ENCODE measurements at regions not wholly inside any gene's neighbourhood (a gene's known extent, or its start where the extent isn't known, plus 50 kb on each side); places are given as distances from the start of the nearest gene placed in this dataset.

DNA sequence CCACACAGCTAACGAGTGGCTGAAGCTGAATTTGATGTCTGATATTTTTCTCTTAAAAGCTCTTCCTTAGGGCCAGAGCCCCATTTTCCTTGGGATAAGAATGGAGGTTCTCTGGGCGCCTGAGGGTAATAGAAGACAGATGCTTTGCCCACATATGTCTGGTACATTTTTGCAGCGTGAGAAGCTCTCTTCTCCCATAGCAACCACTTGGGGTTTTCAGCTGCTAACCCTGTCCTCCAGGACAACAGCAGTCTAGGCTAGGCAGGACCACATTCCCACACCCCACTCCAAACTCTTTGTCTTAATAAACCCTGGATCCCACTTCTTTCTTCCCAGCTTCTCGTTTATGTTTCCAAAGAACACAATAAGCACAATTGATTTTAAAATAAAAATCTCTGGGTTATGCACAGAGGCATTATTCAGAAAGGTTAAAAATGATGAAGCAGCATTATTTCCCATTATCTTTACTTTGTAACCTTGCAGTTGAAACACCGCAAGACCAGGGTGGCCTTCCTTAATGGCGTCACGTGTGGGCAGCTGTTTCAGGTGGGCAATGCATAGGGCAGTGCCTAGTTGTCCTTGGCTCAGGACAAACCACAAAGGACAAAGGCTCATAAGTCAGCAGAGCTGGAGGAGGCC, 56.5 kb upstream of the NTRK3 start:
- no peak for DNase-seq

DNA sequence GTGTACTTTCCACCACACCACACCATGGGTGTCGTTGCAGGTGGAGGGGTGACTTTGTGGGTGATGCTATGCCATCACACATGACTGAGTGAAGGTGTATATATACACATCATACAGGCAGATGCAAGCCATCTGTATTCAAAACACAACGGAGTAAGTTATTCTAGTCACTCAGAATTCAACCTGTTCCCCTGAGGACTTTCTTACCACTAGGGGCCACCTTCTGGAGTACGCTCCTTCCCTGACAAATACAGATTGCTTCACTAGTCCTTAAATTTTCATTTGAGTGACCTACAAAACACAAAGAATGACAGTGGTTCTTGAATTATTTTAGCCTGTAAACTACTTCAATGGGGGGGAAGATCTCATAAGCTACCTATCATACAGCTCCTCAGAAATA, 52.8 kb upstream of the NTRK3 start:
- no peak for DNase-seq

DNA sequence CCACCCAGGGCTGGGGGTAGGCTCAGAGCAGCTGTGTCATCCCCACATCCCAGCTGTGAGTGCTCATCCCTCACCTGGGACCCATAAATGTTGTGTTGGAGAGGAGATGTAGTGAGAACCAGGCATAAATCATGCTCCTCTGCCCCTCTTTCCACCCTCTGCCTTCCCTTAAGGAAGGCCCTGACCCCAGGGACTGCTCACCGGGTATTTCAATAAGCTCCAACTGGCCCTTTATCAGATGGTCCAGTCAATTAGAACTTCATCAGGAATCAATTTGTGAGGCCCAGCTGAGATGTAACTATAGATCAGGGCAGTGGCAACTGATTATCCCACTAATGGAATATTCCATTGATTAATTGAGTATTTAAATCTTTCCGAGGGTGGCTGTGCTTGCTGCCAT, 50.8 kb upstream of the NTRK3 start:
- DNase-seq: no peak
